Smooth muscle cell (in vitro differentiated cells): ENCODE measurements at regions not wholly inside any gene's neighbourhood (a gene's known extent, or its start where the extent isn't known, plus 50 kb on each side); places are given as distances from the start of the nearest gene placed in this dataset.

Experiments used
- DNase-seq: peaks from one replicate; lab custom pipeline; 2025; ENCODE audit not compliant: unreplicated experiment; lab: John Stamatoyannopoulos, UW
- H2AFZ ChIP-seq: fragments of 200-600 bp; sonication (generic); 2 replicates; pipeline ENCODE4 v1.6.0; 2016; ENCODE audit warnings: antibody characterized with exemption, low read depth, mild to moderate bottlenecking
- H3F3A ChIP-seq: fragments of 200-600 bp; sonication (generic); 2 replicates; pipeline ENCODE4 v1.6.0; 2017; ENCODE audit warnings: antibody characterized with exemption, low read depth
- H3K27ac ChIP-seq: fragments of 200-600 bp; sonication (generic); 2 replicates; pipeline ENCODE4 v1.5.1; 2016; ENCODE audit warnings: low read depth, mild to moderate bottlenecking
- H3K27me3 ChIP-seq: fragments of 200-600 bp; sonication (generic); 2 replicates; pipeline ENCODE4 v1.6.1; 2016; ENCODE audit warnings: low read depth, mild to moderate bottlenecking
- H3K36me3 ChIP-seq: fragments of 200-600 bp; sonication (generic); 2 replicates; pipeline ENCODE4 v1.5.1; 2016; ENCODE audit warnings: low read depth
- H3K4me1 ChIP-seq: fragments of 200-600 bp; sonication (generic); 2 replicates; pipeline ENCODE4 v1.5.1; 2016; ENCODE audit warnings: low read depth
- H3K4me2 ChIP-seq: fragments of 200-600 bp; sonication (generic); 2 replicates; pipeline ENCODE4 v1.6.0; 2016; ENCODE audit warnings: mild to moderate bottlenecking
- H3K4me3 ChIP-seq: fragments of 200-600 bp; sonication (generic); 2 replicates; pipeline ENCODE4 v1.5.1; 2016; ENCODE audit warnings: mild to moderate bottlenecking
- H3K79me2 ChIP-seq: fragments of 200-600 bp; sonication (generic); 2 replicates; pipeline ENCODE4 v1.6.0; 2016; ENCODE audit warnings: low read depth, mild to moderate bottlenecking
- H3K9ac ChIP-seq: fragments of 200-600 bp; sonication (generic); 2 replicates; pipeline ENCODE4 v1.6.0; 2016; ENCODE audit warnings: low read depth
- H3K9me3 ChIP-seq: fragments of 200-600 bp; sonication (generic); replicated peaks from 2 replicates; pipeline ENCODE4 v1.5.1; 2016; ENCODE audit warnings: low read depth
- H4K20me1 ChIP-seq: fragments of 200-600 bp; sonication (generic); 2 replicates; pipeline ENCODE4 v1.6.0; 2016; ENCODE audit warnings: low read depth
- WGBS: methylation state at CpG from one replicate; pipeline ENCODE4 v1.1.7; 2016; ENCODE audit warnings: low lambda C conversion rate; 5-methylcytosine and 5-hydroxymethylcytosine counted together
- TF ChIP-seq, protein P1 (sequence below): fragments of 200-600 bp; sonication (generic); IDR thresholded peaks from 2 replicates; pipeline ENCODE4 v1.5.1; 2017; ENCODE audit warnings: borderline replicate concordance, mild to moderate bottlenecking, antibody characterized with exemption; ENCODE audit not compliant: insufficient read depth, poor library complexity, severe bottlenecking

DNA sequence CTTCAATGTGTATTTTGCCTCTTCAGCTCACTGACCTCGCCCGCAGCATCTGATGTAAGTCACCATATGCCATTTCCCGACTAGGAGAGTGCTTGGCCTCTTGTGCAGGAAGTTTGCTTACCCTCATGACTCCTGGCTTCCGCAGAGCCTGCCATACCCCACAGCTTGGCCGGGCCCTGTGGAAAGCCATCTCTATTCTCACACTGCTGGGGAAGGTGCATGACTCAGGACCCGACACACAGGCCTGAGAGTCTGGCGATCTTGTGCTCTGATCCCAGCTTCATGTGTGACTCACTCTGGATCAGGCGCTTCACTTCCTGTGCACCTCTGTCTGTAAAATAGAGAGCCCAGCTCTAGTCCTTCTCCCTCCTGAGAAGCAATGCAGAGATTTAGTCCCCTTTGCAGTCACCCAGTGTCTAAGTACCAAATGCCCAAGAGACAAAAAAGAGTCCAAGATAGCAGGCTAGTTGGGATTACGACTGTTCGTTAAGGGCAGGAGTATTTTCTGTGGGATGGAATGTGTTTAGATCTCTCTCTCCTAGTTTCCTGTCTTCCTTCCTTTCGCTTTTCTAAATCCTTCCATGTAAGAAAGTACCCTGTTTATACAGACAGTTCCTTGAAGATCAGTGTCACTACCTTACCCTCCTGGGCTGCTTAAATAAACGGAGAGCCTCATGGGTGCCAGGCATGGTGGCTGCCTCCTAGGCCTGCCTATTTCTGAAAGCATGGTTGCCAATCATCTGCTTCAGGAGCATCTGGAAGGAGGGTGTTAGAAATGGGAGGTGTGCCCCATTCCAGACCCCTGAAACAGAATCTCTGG is 62.8 kb upstream of the KIF26B start:
- Histone ChIP-seq H3K79me2 (no peaks in the 10 kb centered on the region), H3K4me3 (no peak overlapping the region), H3K9ac (peak overlapping the region; percentile 92), H4K20me1 (no peaks in the 10 kb centered on the region), H3K27ac (peak overlapping the region; percentile 99), H3K4me2 (peak overlapping the region; percentile 59), H3K4me1 (peaks cover 19% of the 10 kb centered on the region), H3K36me3 (no peaks in the 10 kb centered on the region), H3F3A (peaks cover 28% of the 10 kb centered on the region), H2AFZ (peak overlapping the region; percentile 20), H3K9me3 (no peaks in the 10 kb centered on the region), H3K27me3 (no peaks in the 10 kb centered on the region)
- WGBS = 26% methylated on average over 12 of the region's 12 CpGs
- peak; percentile 34 for DNase-seq
- TF ChIP-seq, protein P1, sequence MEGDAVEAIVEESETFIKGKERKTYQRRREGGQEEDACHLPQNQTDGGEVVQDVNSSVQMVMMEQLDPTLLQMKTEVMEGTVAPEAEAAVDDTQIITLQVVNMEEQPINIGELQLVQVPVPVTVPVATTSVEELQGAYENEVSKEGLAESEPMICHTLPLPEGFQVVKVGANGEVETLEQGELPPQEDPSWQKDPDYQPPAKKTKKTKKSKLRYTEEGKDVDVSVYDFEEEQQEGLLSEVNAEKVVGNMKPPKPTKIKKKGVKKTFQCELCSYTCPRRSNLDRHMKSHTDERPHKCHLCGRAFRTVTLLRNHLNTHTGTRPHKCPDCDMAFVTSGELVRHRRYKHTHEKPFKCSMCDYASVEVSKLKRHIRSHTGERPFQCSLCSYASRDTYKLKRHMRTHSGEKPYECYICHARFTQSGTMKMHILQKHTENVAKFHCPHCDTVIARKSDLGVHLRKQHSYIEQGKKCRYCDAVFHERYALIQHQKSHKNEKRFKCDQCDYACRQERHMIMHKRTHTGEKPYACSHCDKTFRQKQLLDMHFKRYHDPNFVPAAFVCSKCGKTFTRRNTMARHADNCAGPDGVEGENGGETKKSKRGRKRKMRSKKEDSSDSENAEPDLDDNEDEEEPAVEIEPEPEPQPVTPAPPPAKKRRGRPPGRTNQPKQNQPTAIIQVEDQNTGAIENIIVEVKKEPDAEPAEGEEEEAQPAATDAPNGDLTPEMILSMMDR = no peak

DNA sequence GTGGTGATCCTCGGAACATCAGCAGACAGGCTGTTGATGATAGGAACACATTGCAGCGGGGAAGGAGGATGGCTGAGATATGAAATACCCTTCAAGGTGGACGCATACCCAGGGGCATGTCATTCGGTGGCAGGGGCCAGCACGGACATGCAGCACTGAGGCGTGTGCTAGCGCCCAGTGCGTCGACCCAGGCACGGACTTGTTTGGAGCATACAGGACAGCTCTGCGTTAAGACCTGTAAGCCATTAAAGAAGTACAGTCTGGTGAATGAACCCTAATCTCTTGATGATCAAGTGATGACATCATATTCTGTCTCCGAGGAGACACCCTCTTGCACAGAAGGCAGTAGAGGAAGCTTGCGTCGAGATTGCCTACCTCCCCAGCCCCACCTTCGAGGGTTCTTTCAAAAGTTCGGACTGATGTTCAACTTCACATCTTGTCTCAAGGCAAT is 63.6 kb upstream of the KIF26B start:
- H3K4me1 ChIP-seq = peaks cover 27% of the 10 kb centered on the region
- peak overlapping the region; percentile 68 for H3K9ac ChIP-seq
- peak overlapping the region; percentile 59 for H3K4me2 ChIP-seq
- WGBS = 79% methylated on average over 16 of the region's 16 CpGs
- H3K36me3 ChIP-seq = no peaks in the 10 kb centered on the region
- DNase-seq = no peak
- H3K79me2 ChIP-seq = no peaks in the 10 kb centered on the region
- H4K20me1 ChIP-seq = no peaks in the 10 kb centered on the region
- no peak overlapping the region for H2AFZ ChIP-seq
- TF ChIP-seq, protein P1 = no peak
- no peaks in the 10 kb centered on the region for H3K9me3 ChIP-seq
- peak overlapping the region; percentile 99 for H3K27ac ChIP-seq
- no peaks in the 10 kb centered on the region for H3K27me3 ChIP-seq
- peaks cover 28% of the 10 kb centered on the region for H3F3A ChIP-seq
- H3K4me3 ChIP-seq = no peak overlapping the region

DNA sequence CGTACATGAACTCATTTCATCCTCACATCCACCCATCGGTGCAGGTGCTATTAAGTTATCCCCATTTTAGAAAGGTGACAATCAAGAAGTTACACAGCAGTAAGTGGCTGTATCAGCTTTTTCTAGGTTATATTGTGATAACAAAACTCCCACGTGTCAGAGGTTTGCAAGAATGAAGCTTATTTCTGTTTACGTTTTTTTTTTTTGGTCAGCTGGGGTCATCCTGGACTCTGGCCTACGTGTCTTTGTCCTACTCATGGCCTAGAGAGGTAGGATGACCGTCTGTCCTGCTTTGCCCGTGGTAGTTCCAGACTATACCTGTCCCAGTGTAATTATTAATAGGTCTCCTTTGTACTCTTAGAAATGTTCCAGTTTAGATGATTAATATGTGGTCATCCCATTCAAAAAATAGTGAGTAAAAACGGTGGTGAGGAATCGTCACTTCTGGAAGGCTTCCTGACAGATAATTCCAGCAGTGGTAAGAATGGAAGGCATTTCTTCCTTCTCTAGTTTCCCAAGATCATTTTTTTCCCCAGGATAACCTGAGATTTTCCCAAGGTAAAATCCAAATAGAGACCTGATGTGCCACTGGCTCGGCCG is 64.2 kb upstream of the KIF26B start:
- Histone ChIP-seq H3K27me3 (no peaks in the 10 kb centered on the region), H3K4me3 (no peak overlapping the region), H3K4me2 (peak overlapping the region; percentile 59), H3K9ac (peak overlapping the region; percentile 68), H2AFZ (no peak overlapping the region), H4K20me1 (no peaks in the 10 kb centered on the region), H3K27ac (peak overlapping the region; percentile 99), H3F3A (peaks cover 28% of the 10 kb centered on the region), H3K4me1 (peaks cover 30% of the 10 kb centered on the region), H3K79me2 (no peaks in the 10 kb centered on the region), H3K9me3 (no peaks in the 10 kb centered on the region), H3K36me3 (no peaks in the 10 kb centered on the region)
- 92% methylated on average over 11 of the region's 11 CpGs for WGBS
- DNase-seq = no peak
- TF ChIP-seq, protein P1 = no peak
